ES-I3 (cell line): ENCODE measurements at regions not wholly inside any gene's neighbourhood (a gene's known extent, or its start where the extent isn't known, plus 50 kb on each side); places are given as distances from the start of the nearest gene placed in this dataset.
"Not testable (repeated sequence)": the region's sequence is repeated elsewhere in the genome, so short reads cannot be mapped to it uniquely, and the experiment has no call there.

Experiments
- H3K36me3 ChIP-seq: 2 replicates; pipeline ENCODE4 v1.6.1; 2013; ENCODE audit warnings: mild to moderate bottlenecking, low read length, control low read depth, moderate library complexity; ENCODE audit not compliant: insufficient read depth
- H3K4me1 ChIP-seq: 2 replicates; pipeline ENCODE4 v1.6.1; 2013; ENCODE audit warnings: mild to moderate bottlenecking, control low read depth, low read length; ENCODE audit not compliant: insufficient read depth
- H3K9ac ChIP-seq: 2 replicates; pipeline ENCODE4 v1.6.1; 2013; ENCODE audit warnings: low read depth, mild to moderate bottlenecking, low read length, moderate library complexity
- H3K9me3 ChIP-seq: 2 replicates; pipeline ENCODE4 v1.6.1; 2013; ENCODE audit warnings: mild to moderate bottlenecking, low read length, moderate library complexity; ENCODE audit not compliant: control insufficient read depth, insufficient read depth

- Histone ChIP-seq H3K4me1 (no peaks in the 10 kb centered on the region), H3K36me3 (no peaks in the 10 kb centered on the region), H3K9ac (no peak overlapping the region), H3K9me3 (peaks cover 3% of the 10 kb centered on the region; the same call in 1 of the 2 replicates)
These were observed 595.3 kb downstream of the PSAT1 start for GRCh38 chr9:78892182-78892581.

DNA sequence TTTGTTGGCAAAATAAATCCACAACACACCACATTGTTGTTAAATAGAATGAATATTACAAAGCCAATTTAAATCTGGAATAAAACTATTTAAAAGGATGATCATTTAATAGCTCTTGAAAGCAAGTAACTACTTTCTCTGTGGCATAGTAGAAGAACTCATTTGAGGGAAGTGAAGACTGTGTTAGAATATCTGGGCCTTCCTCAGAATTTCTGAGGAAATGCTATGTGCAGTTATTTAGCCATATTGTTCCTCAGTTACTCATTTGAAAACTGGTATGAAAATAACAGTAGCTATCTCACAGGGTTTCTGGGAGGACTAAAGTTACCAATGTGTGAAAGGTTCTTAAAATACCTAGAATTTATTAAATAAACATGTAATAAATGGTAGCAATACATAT is 595.8 kb downstream of the PSAT1 start:
- Histone ChIP-seq H3K9me3 (peaks cover 3% of the 10 kb centered on the region; the same call in 1 of the 2 replicates), H3K9ac (no peak overlapping the region), H3K4me1 (no peaks in the 10 kb centered on the region)

GRCh38 chr9:78893774-78894401 is 597.0 kb downstream of the PSAT1 start:
- Histone ChIP-seq H3K4me1 (no peaks in the 10 kb centered on the region), H3K9me3 (peaks cover 3% of the 10 kb centered on the region; the same call in 1 of the 2 replicates), H3K9ac (no peak overlapping the region), H3K36me3 (no peaks in the 10 kb centered on the region)

More for the DNA sequence above, 595.8 kb downstream of the PSAT1 start:
- H3K36me3 ChIP-seq = no peaks in the 10 kb centered on the region

GRCh38 chr9:78896479-78896878 is 599.6 kb downstream of the PSAT1 start:
- Histone ChIP-seq H3K9me3 (no peaks in the 10 kb centered on the region), H3K4me1 (no peaks in the 10 kb centered on the region)

DNA sequence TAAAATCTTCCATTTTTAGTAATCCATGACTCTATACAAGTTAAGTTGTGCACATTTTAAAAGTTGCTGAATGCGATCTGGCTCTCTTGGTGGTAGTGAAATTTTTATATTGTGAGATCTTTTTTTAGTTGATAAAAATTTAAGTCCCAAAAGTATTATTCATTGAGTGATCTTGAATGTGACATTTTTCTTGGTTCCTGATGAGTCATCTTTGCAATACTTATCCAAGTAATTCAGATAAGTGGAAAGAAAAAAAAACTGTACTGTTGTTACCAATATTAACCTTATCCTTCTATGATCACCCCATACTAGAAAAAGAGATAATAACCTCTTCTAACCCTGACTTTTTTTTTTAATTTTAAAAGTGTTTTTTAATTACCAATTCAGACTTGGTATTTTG is 601.3 kb downstream of the PSAT1 start:
- Histone ChIP-seq H3K36me3 (no peaks in the 10 kb centered on the region), H3K9ac (no peak overlapping the region), H3K4me1 (no peaks in the 10 kb centered on the region), H3K9me3 (no peaks in the 10 kb centered on the region)

More at GRCh38 chr9:78896479-78896878, 599.6 kb downstream of the PSAT1 start:
- H3K9ac ChIP-seq = no peak overlapping the region
- no peaks in the 10 kb centered on the region for H3K36me3 ChIP-seq

DNA sequence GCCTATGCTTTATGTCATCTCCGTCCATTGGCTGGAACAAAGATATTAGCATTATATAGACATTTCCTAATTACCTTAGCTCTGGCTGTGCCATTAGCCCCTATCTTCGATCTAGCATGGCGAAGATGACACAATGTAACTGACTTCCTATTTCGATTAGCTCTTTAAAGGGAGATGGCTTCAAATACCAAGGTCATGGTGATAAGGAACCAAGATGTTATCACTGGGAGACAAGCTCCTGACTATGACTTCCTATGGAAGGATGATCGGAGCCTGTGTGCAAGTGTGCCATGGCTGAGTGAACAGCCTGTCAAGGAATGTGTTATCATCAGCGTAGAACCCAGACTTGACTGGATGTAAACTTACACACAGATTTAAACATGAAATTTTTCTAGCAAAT is 602.1 kb downstream of the PSAT1 start:
- Histone ChIP-seq H3K9me3 (no peaks in the 10 kb centered on the region), H3K4me1 (no peaks in the 10 kb centered on the region), H3K36me3 (no peaks in the 10 kb centered on the region), H3K9ac (no peak overlapping the region)

GRCh38 chr9:78900500-78900899 is 603.6 kb downstream of the PSAT1 start:
- H3K9ac ChIP-seq = no peak overlapping the region

GRCh38 chr9:78902051-78902450 is 605.1 kb downstream of the PSAT1 start:
- Histone ChIP-seq H3K4me1 (no peaks in the 10 kb centered on the region), H3K9me3 (no peaks in the 10 kb centered on the region), H3K36me3 (no peaks in the 10 kb centered on the region), H3K9ac (no peak overlapping the region)

More at GRCh38 chr9:78900500-78900899, 603.6 kb downstream of the PSAT1 start:
- no peaks in the 10 kb centered on the region for H3K9me3 ChIP-seq
- H3K4me1 ChIP-seq = no peaks in the 10 kb centered on the region
- no peaks in the 10 kb centered on the region for H3K36me3 ChIP-seq

DNA sequence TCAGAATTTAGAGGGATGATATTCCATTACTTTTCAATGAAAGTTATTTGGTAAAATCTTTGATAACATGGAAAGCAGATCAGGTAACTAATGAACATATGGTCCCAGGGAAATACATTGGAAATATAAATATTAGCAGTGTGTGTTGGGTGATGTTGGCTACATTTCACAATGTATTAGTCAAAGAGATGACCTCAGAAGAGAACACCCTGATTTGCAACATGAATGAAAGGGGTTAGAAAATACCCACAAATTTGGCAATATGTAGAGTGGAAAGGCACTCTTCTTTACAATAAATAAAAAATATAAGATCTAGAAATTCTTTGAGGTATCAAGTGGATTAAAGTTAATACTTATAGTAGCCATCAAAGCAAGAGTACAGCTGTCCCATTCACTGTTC is 606.7 kb downstream of the PSAT1 start:
- H3K36me3 ChIP-seq = no peaks in the 10 kb centered on the region
- no peak overlapping the region for H3K9ac ChIP-seq
- no peaks in the 10 kb centered on the region for H3K4me1 ChIP-seq
- no peaks in the 10 kb centered on the region for H3K9me3 ChIP-seq

DNA sequence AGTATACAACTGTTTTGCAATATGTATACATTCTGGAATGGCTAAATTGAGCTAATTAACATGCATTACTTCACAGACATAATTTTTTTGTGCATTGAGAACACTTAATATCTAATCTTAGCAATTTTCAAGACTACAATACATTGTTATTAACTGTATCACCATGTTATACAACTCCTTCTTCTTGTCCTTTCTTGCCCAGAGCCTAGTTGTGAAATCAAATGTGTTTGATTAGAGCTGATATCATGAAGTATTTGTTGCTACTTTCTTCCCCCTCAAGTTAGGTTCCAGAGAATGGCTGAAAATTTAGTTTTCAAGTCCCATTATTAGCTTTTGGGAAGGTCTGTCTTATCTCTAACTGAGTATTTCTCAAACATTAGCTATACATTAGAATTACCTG is 607.8 kb downstream of the PSAT1 start:
- H3K36me3 ChIP-seq = no peaks in the 10 kb centered on the region
- no peaks in the 10 kb centered on the region for H3K9me3 ChIP-seq
- no peak overlapping the region for H3K9ac ChIP-seq
- no peaks in the 10 kb centered on the region for H3K4me1 ChIP-seq

DNA sequence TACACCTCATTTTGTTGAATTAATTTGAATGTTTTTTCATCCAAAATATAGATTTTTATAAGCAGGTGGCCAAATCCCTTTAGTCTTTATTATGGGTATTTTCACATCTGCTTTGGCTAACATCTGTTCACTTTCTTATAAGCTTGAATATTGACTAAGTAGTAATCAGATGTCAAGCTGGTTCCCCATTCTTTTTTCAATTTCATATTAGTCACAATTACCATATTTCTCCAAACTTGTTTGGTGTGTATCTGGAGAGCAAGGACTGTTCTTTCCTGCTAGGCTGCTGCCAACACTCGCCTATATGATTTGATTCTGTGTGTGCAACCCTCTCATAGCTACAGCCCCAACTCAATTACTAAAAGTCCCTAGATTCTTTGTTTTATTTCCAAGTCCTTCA is 608.5 kb downstream of the PSAT1 start:
- H3K9me3 ChIP-seq = no peaks in the 10 kb centered on the region
- no peaks in the 10 kb centered on the region for H3K36me3 ChIP-seq
- H3K9ac ChIP-seq = no peak overlapping the region
- H3K4me1 ChIP-seq = no peaks in the 10 kb centered on the region

- Histone ChIP-seq H3K9ac (no peak overlapping the region), H3K4me1 (no peaks in the 10 kb centered on the region), H3K9me3 (no peaks in the 10 kb centered on the region), H3K36me3 (no peaks in the 10 kb centered on the region)
These were observed 609.2 kb downstream of the PSAT1 start for GRCh38 chr9:78905986-78906755.

DNA sequence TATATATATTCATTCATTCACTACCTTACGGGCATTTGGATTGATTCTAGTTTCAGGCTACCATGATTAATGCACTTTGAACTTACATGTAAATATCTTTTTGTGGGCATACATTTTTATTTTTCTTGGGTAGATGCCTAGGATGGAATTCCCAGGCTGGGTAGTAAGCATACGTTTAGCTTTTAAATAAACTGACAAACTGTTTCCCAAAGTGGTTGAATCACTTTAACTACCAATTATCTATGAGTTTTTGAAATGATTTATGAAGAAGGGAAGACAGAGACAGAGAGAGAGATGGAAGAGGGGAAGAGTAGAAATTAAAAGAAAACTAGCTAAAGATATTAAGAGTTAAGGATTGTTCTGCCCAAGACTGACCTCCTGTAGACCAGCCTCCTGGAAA is 612.6 kb downstream of the PSAT1 start:
- Histone ChIP-seq H3K9ac (no peak overlapping the region), H3K4me1 (no peaks in the 10 kb centered on the region), H3K36me3 (no peaks in the 10 kb centered on the region), H3K9me3 (no peaks in the 10 kb centered on the region)

DNA sequence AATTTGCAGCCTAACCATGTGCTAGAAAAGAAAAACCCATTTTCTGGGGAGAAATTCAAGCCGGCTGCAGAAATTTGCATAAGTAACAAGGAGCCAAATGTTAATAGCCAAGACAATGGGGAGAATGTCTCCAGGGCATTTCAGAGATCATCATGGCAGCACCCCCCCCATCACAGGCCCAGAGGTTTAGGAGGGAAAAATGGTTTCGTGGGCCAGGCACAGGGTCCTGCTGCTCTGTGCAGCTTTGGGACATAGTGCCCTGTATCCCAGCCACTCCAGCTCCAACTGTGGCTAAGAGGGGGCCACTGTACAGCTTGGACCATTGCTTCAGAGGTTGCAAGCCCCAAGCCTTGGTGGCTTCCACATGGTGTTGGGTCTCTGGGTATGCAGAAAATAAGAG is 620.0 kb downstream of the PSAT1 start:
- not testable (repeated sequence) for H3K36me3 ChIP-seq, H3K4me1 ChIP-seq, H3K9me3 ChIP-seq, H3K9ac ChIP-seq

DNA sequence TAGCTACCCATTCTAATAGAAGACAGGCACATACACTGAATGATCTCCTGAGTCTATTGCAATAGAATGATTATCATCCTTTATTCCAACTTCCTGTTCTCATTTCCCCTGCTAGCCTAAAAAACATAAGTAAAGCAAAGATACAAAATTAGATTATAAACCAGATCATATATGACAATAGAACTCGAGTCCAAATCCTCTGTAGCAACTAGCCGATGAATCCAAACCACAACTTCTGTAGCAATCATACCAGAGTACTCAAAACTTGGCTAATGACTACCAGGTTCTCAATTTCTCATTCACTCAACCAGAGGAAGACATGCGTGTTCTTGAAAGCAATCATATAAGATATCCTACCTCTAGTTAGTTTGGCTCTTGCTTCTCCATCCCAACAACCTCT is 622.1 kb downstream of the PSAT1 start:
- Histone ChIP-seq H3K36me3 (no peaks in the 10 kb centered on the region), H3K9ac (no peak overlapping the region), H3K4me1 (no peaks in the 10 kb centered on the region), H3K9me3 (peaks cover 7% of the 10 kb centered on the region)
